NCI-H1092 (cell line): ENCODE measurements at regions not wholly inside any gene's neighbourhood (a gene's known extent, or its start where the extent isn't known, plus 50 kb on each side); places are given as distances from the start of the nearest gene placed in this dataset.

ENCODE experiments used
- DNase-seq: peaks from one replicate; lab custom pipeline; 2025; lab: John Stamatoyannopoulos, UW

- no peak for DNase-seq
Measured at GRCh38 chr5:2441495-2442180, 309.8 kb downstream of the IRX2 start.

GRCh38 chr5:2439608-2440007 lies 311.9 kb downstream of the IRX2 start:
- DNase-seq, result no peak

- no peak for DNase-seq
Measured at GRCh38 chr5:2433086-2433485, 318.4 kb downstream of the IRX2 start.

- no peak for DNase-seq
Measured at GRCh38 chr5:2432076-2432920, 319.2 kb downstream of the IRX2 start.

GRCh38 chr5:2430606-2431005 lies 320.9 kb downstream of the IRX2 start:
- DNase-seq, result no peak

GRCh38 chr5:2427983-2428382 lies 323.5 kb downstream of the IRX2 start:
- DNase-seq, result no peak

GRCh38 chr5:2423634-2424033 lies 327.8 kb downstream of the IRX2 start:
- DNase-seq, result no peak

GRCh38 chr5:2417301-2417700 lies 334.2 kb downstream of the IRX2 start:
- DNase-seq, result no peak

- no peak for DNase-seq
Measured at GRCh38 chr5:2415678-2416077, 335.8 kb downstream of the IRX2 start.

- no peak for DNase-seq
Measured at GRCh38 chr5:2410451-2410850, 341.0 kb downstream of the IRX2 start.

- DNase-seq, result no peak
Measured at GRCh38 chr5:2403296-2403695, 348.2 kb downstream of the IRX2 start.

- DNase-seq, result no peak
Measured at GRCh38 chr5:2399804-2400203, 351.7 kb downstream of the IRX2 start.

- no peak for DNase-seq
Measured at GRCh38 chr5:2399096-2399495, 352.4 kb downstream of the IRX2 start.

GRCh38 chr5:2393556-2393955 lies 357.9 kb downstream of the IRX2 start:
- DNase-seq, result no peak

GRCh38 chr5:2391566-2391965 lies 359.9 kb downstream of the IRX2 start:
- no peak for DNase-seq

- DNase-seq, result no peak
Measured at GRCh38 chr5:2391021-2391420, 360.5 kb downstream of the IRX2 start.

GRCh38 chr5:2388571-2388970 lies 362.9 kb downstream of the IRX2 start:
- no peak for DNase-seq

- no peak for DNase-seq
Measured at GRCh38 chr5:2387634-2388325, 363.7 kb downstream of the IRX2 start.

- no peak for DNase-seq
Measured at GRCh38 chr5:2387250-2387633, 364.2 kb downstream of the IRX2 start.

- no peak for DNase-seq
Measured at GRCh38 chr5:2385818-2386217, 365.7 kb downstream of the IRX2 start.

- peak; percentile 36 for DNase-seq
Measured at GRCh38 chr5:2383698-2384065, 367.8 kb downstream of the IRX2 start.

GRCh38 chr5:2382776-2383697 lies 368.4 kb downstream of the IRX2 start:
- DNase-seq, result no peak
